Common myeloid progenitor, CD34-positive (primary cell): ENCODE measurements at regions not wholly inside any gene's neighbourhood (a gene's known extent, or its start where the extent isn't known, plus 50 kb on each side); places are given as distances from the start of the nearest gene placed in this dataset.

ENCODE experiments used
- CTCF ChIA-PET: fragments of 350-600 bp; sonication (Branson Sonifier 250); formaldehyde crosslinking; loops from one replicate; lab custom pipeline; 2021; ENCODE audit warnings: antibody characterized with exemption; lab: Charles Lee
- POLR2A ChIA-PET: fragments of 350-600 bp; sonication (Branson Sonifier 250); formaldehyde crosslinking; loops from one replicate; lab custom pipeline; 2021; ENCODE audit warnings: antibody characterized with exemption; lab: Charles Lee
- DNase-seq, 3 donors: peaks; one replicate each; pipeline versions ENCODE4 v3.0.0 to v3.0.0-alpha.2; 2013
- H3K27ac ChIP-seq, 2 experiments: 1 replicate in 1 of 2; 2 replicates in 1 of 2; pipeline ENCODE4 v1.7.0; 2013; ENCODE audit warnings: inconsistent platforms in 2 of 2, low read length in 2 of 2, mild to moderate bottlenecking in 2 of 2, low read depth in 1 of 2, moderate library complexity in 1 of 2; ENCODE audit not compliant: severe bottlenecking in 2 of 2, insufficient read depth in 1 of 2, poor library complexity in 1 of 2
- H3K27me3 ChIP-seq, 5 experiments: replicated peaks in 2 of 5; 1 replicate in 3 of 5; 2 replicates in 2 of 5; pipeline versions ENCODE4 v1.6.1 to v1.7.0; 2013; ENCODE audit warnings: low read length in 4 of 5, mild to moderate bottlenecking in 2 of 5, moderate library complexity in 2 of 5, inconsistent platforms in 1 of 5; ENCODE audit not compliant: insufficient read depth in 5 of 5, control insufficient read depth in 4 of 5
- H3K36me3 ChIP-seq, 4 experiments: 1 replicate in 2 of 4; 2 replicates in 2 of 4; pipeline versions ENCODE4 v1.6.1 to v1.7.0; 2013; ENCODE audit warnings: low read length in 3 of 4, control low read depth in 1 of 4, mild to moderate bottlenecking in 1 of 4; ENCODE audit not compliant: control insufficient read depth in 4 of 4, insufficient read depth in 4 of 4
- H3K4me1 ChIP-seq, 4 experiments: 1 replicate in 3 of 4; 2 replicates in 1 of 4; pipeline versions ENCODE4 v1.6.1 to v1.7.1; 2013; ENCODE audit warnings: low read length in 3 of 4, mild to moderate bottlenecking in 3 of 4, control low read depth in 1 of 4, inconsistent platforms in 1 of 4, moderate library complexity in 1 of 4; ENCODE audit not compliant: control insufficient read depth in 4 of 4, insufficient read depth in 4 of 4; ENCODE audit errors: control extremely low read depth in 1 of 4
- H3K4me3 ChIP-seq, 7 experiments: 1 replicate in 4 of 7; 2 replicates in 3 of 7; pipeline versions ENCODE4 v1.5.1 to v1.7.0; 2013; ENCODE audit warnings: mild to moderate bottlenecking in 7 of 7, low read length in 6 of 7, moderate library complexity in 6 of 7, inconsistent platforms in 2 of 7, low read depth in 2 of 7, control low read depth in 1 of 7; ENCODE audit not compliant: insufficient read depth in 4 of 7, control insufficient read depth in 1 of 7; ENCODE audit errors: extremely low read depth in 1 of 7
- H3K9me3 ChIP-seq, 5 experiments: 1 replicate in 4 of 5; 2 replicates in 1 of 5; pipeline versions ENCODE4 v1.6.1 to v1.7.1; 2013; ENCODE audit warnings: low read length in 4 of 5, mild to moderate bottlenecking in 2 of 5, inconsistent platforms in 1 of 5, low read depth in 1 of 5, moderate library complexity in 1 of 5; ENCODE audit not compliant: control insufficient read depth in 4 of 5, insufficient read depth in 2 of 5; ENCODE audit errors: control extremely low read depth in 1 of 5
- WGBS: methylation state at CpG from one replicate; pipeline ENCODE4 v1.1.5; 2013; ENCODE audit not compliant: insufficient coverage; 5-methylcytosine and 5-hydroxymethylcytosine counted together

DNA sequence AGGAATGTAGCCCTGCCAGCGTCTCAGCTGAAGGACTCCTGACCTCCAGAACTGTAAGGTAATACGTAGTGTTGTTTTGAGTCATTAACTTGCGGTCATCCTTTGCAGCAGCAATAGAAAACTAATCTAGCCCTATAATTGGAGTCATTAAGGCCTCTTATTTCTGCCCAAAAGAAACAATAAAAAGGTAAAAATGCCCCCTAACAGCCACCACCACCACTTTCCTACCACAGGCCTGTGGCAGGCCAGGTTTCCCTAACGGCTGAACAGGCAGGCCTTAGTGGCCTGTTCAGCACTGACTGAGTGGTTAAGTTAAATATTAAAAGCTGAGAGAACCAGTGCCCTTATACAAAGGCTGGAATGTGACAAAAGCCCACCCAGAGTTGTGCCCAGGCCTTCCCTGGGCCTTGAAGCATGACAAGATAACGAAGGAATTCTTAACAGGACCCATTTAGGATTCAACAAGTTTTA, 286.5 kb upstream of the ERCC4 start:
- ChIA-PET POLR2A (no interaction called here), CTCF (no interaction called here)
- Histone ChIP-seq H3K4me1 (no peaks in the 10 kb centered on the region), H3K9me3 (no peaks in the 10 kb centered on the region), H3K36me3 (no peaks in the 10 kb centered on the region), H3K4me3 (no peak overlapping the region), H3K27ac (no peak overlapping the region), H3K27me3 (no peaks in the 10 kb centered on the region)
- 93% methylated on average over 4 of the region's 5 CpGs for WGBS
- DNase-seq, result no peak

DNA sequence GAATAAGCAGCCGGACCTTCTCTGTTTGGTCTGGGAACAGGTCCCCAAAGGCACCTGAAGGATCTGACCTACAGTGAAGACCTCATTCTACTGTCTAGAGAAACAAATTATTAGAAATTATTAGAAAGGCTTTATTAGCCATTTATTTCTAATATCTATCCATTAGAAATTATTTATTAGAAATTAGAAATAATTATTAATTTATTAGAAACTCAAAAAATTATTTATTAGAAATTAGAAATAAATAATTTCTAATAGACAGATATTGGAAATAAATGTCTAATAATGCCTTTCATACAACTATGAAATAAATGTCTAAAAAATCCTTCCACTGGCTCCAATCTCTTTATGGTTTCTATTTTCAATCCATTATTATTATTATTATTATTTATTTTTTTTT, 285.7 kb upstream of the ERCC4 start:
- no peak overlapping the region for H3K27ac ChIP-seq
- CTCF ChIA-PET, result no interaction called here
- no peak overlapping the region for H3K4me3 ChIP-seq
- POLR2A ChIA-PET, result no interaction called here
- no peaks in the 10 kb centered on the region for H3K9me3 ChIP-seq
- no peaks in the 10 kb centered on the region for H3K27me3 ChIP-seq
- H3K36me3 ChIP-seq, result no peaks in the 10 kb centered on the region
- H3K4me1 ChIP-seq, result no peaks in the 10 kb centered on the region
- DNase-seq, result no peak
- WGBS, result no CpG with 5 or more reads among the region's 1 CpG

DNA sequence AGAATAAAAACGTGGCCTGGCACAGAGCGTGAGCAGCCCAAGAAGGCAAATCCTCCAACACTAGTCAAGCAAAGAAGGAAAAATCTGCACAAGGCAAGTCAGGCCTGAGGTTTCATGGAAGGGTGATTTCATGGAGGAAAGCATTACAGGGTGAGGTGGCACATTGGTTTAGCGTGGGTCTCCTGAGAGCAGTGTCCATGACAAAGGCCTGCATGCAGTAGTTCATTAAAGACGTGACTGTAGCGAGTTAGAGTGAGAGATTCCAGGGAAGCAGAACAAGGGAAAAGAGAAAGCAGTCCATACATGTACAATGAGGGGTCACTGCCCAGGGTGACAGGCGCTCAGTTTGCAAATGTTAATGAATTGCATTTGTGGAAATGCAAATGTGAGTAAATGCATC, 285.0 kb upstream of the ERCC4 start:
- Histone ChIP-seq H3K27ac (no peak overlapping the region), H3K4me3 (no peak overlapping the region), H3K27me3 (no peaks in the 10 kb centered on the region), H3K9me3 (no peaks in the 10 kb centered on the region), H3K36me3 (no peaks in the 10 kb centered on the region), H3K4me1 (no peaks in the 10 kb centered on the region)
- no peak for DNase-seq
- 86% methylated on average over 3 of the region's 6 CpGs for WGBS
- ChIA-PET POLR2A (no interaction called here), CTCF (no interaction called here)

DNA sequence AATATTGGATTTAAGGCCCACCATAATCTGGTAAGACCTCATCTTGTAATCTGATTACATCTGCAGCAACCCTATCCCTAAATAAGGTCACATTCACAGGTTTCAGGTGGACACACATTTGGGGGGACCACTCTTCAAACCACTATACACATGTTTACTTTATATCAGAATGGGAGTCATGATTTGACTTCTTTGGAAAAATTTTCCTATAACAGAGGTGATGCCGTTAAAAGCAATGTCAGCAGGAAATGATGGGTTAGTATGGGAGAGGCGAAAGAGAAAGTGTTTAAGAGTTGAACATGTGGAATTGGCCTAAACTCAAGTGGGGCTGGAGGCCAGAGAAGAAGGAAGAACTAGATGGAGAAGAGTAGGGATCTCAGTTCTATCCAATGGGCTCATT, 281.7 kb upstream of the ERCC4 start:
- H3K27ac ChIP-seq, result no peak overlapping the region
- ChIA-PET CTCF (no interaction called here), POLR2A (no interaction called here)
- DNase-seq, result no peak
- H3K27me3 ChIP-seq, result peaks cover 0 to under 1% (median 0%) of the 10 kb centered on the region in 5 experiments
- no peaks in the 10 kb centered on the region for H3K36me3 ChIP-seq
- 78% methylated on average over 1 of the region's 2 CpGs for WGBS
- H3K4me1 ChIP-seq, result no peaks in the 10 kb centered on the region
- no peak overlapping the region for H3K4me3 ChIP-seq
- no peaks in the 10 kb centered on the region for H3K9me3 ChIP-seq

DNA sequence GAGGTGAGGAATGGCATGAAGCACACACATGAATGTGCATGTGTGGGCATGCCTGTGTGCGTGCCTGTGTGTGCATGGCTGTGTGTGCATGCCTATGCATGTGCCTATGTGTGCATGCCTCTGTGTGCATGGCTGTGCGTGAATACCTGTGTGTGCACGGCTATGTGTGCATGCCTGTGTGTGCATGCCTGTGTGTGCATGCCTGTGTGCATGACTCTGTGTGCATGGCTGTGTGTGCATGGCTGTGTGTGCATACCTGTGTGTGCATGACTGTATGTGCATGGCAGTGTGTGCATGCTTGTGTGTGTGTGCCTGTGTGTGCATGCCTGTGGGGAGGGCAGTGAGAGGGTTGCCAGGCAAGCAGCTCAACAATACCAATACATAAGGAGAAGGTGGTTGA, 276.5 kb upstream of the ERCC4 start:
- WGBS, result 100% methylated on average over 3 of the region's 3 CpGs
- ChIA-PET CTCF (interaction anchor here (0.7 kb wide), 1 partner anchor 887 kb away, joined by 3 read pairs; no protein-coding TSS in a partner anchor), POLR2A (no interaction called here)
- H3K4me1 ChIP-seq, result no peaks in the 10 kb centered on the region
- H3K36me3 ChIP-seq, result no peaks in the 10 kb centered on the region
- H3K27ac ChIP-seq, result no peak overlapping the region
- H3K4me3 ChIP-seq, result no peak overlapping the region
- DNase-seq, result no peak
- no peaks in the 10 kb centered on the region for H3K9me3 ChIP-seq
- H3K27me3 ChIP-seq, result peaks cover 0 to 3% (median 0%) of the 10 kb centered on the region in 5 experiments

DNA sequence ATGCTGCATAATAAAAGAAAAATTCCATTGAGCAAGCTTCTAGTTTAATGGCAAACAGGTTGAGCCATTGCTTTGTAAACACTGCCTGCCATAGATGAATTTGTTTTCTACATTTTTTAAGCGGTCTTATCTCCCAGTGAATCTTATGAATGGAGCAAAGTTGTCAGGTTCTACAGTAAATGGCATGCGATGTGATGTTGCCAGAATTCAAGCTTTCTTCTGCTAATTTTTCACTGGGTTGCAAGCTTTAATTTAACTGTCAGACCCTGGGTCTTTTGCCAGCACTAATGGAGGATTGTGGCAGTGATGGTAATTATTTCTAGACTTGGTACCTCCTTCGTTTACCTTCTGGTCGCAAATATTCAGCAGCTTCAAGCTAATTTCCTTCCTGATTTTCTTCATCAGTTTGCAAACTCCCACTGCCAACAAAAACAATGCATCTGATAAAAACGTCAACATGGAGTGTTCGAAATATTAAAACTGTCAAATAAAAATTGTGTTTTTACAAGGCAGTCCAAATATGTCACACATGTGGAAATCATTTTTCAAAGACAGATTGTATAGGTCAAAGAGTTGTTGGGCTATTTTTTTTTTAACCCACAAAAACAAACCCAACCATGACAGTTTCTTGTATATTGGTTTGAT, 274.2 kb upstream of the ERCC4 start:
- ChIA-PET CTCF (no interaction called here), POLR2A (no interaction called here)
- H3K36me3 ChIP-seq, result no peaks in the 10 kb centered on the region

DNA sequence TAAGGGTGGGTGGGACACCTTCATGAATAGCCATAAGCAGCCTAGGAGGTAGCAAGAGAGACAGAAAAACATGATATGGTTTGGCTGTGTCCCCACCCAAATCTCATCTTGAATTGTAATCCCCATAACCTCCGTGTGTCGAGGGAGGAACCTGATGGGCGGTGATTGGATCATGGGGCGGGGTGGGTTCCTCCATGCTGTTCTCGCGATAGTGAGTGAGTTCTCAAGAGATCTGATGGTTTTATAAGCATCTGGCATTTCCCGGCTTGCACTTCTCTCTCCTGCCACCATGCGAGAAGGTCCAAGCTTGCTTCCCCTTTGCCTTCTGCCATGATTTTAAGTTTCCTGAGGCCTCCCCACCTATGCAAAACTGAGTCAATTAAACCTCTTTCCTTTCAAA, 259.1 kb upstream of the ERCC4 start:
- WGBS, result 93% methylated on average over 8 of the region's 8 CpGs
- POLR2A ChIA-PET, result no interaction called here

More for the DNA sequence above, 274.2 kb upstream of the ERCC4 start:
- Histone ChIP-seq H3K4me1 (no peaks in the 10 kb centered on the region), H3K27ac (no peak overlapping the region), H3K27me3 (peaks cover 0 to 3% (median 0%) of the 10 kb centered on the region in 5 experiments), H3K4me3 (no peak overlapping the region), H3K9me3 (no peaks in the 10 kb centered on the region)
- 50% methylated on average over 2 of the region's 6 CpGs for WGBS
- no peak for DNase-seq

More for the DNA sequence above, 259.1 kb upstream of the ERCC4 start:
- H3K9me3 ChIP-seq, result no peaks in the 10 kb centered on the region
- H3K27me3 ChIP-seq, result no peaks in the 10 kb centered on the region
- CTCF ChIA-PET, result no interaction called here
- H3K4me3 ChIP-seq, result no peak overlapping the region
- H3K4me1 ChIP-seq, result no peaks in the 10 kb centered on the region
- no peak for DNase-seq
- H3K36me3 ChIP-seq, result no peaks in the 10 kb centered on the region
- no peak overlapping the region for H3K27ac ChIP-seq
